Gastrocnemius medialis (tissue), 4 donors: ENCODE measurements at regions not wholly inside any gene's neighbourhood (a gene's known extent, or its start where the extent isn't known, plus 50 kb on each side); places are given as distances from the start of the nearest gene placed in this dataset.

Experiments
- POLR2A ChIP-seq, 2 donors: fragments of 450-650 bp; IDR thresholded peaks; one replicate each; pipeline ENCODE4 v1.6.1; 2017; ENCODE audit warnings: antibody characterized with exemption in 2 of 2, mild to moderate bottlenecking in 2 of 2, moderate library complexity in 2 of 2
- TF ChIP-seq, protein P1 (sequence below), 5 experiments: fragments of 450-650 bp in 3 of 5; fragments of 200-600 bp in 2 of 5; sonication (generic) in 2 of 5; IDR thresholded peaks in 4 of 5; conservative IDR thresholded peaks in 1 of 5; 1 replicate in 4 of 5; 2 replicates in 1 of 5; pipeline ENCODE4 v1.5.1; 2016 to 2019; ENCODE audit warnings: antibody characterized with exemption in 5 of 5, mild to moderate bottlenecking in 3 of 5, moderate library complexity in 3 of 5

GRCh38 chr16:62950351-62950750 is 914.1 kb upstream of the CDH8 start:
- no peak for TF ChIP-seq POLR2A (IDR thresholded peaks at IDR 0.05)
- TF ChIP-seq, protein P1, sequence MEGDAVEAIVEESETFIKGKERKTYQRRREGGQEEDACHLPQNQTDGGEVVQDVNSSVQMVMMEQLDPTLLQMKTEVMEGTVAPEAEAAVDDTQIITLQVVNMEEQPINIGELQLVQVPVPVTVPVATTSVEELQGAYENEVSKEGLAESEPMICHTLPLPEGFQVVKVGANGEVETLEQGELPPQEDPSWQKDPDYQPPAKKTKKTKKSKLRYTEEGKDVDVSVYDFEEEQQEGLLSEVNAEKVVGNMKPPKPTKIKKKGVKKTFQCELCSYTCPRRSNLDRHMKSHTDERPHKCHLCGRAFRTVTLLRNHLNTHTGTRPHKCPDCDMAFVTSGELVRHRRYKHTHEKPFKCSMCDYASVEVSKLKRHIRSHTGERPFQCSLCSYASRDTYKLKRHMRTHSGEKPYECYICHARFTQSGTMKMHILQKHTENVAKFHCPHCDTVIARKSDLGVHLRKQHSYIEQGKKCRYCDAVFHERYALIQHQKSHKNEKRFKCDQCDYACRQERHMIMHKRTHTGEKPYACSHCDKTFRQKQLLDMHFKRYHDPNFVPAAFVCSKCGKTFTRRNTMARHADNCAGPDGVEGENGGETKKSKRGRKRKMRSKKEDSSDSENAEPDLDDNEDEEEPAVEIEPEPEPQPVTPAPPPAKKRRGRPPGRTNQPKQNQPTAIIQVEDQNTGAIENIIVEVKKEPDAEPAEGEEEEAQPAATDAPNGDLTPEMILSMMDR (IDR thresholded peaks at IDR 0.05 in 4 of 5, conservative IDR thresholded peaks at IDR 0.05 in 1 of 5): no peak
